Fibroblast of the conjunctiva (primary cell): ENCODE measurements at regions not wholly inside any gene's neighbourhood (a gene's known extent, or its start where the extent isn't known, plus 50 kb on each side); places are given as distances from the start of the nearest gene placed in this dataset.
"Not testable (repeated sequence)": the region's sequence is repeated elsewhere in the genome, so short reads cannot be mapped to it uniquely, and the experiment has no call there.

Experiments
- DNase-seq: peaks from one replicate; pipeline ENCODE4 v3.0.0-alpha.2; 2010; ENCODE audit warnings: low read depth

DNA sequence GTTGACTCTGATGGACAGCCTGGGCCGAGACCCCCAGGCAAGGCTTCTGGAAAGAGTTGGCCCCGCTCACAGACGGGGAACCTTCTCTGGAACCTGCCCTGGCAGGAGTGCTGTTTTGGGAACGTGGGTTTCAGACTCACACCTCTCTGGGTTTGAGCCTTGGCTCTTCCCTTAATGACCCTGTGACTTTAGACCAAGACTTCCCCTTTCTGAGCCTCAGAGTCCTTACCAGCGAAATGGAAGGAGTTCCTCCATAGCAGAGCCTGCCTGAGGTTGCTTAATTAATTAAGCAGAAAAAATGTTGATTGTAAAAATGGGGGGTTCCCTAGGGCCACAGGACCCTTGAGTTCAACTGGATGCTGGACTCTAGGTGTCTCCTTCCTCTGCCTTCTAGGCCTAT is 408.2 kb downstream of the SEC14L1 start:
- DNase-seq, result no peak

DNA sequence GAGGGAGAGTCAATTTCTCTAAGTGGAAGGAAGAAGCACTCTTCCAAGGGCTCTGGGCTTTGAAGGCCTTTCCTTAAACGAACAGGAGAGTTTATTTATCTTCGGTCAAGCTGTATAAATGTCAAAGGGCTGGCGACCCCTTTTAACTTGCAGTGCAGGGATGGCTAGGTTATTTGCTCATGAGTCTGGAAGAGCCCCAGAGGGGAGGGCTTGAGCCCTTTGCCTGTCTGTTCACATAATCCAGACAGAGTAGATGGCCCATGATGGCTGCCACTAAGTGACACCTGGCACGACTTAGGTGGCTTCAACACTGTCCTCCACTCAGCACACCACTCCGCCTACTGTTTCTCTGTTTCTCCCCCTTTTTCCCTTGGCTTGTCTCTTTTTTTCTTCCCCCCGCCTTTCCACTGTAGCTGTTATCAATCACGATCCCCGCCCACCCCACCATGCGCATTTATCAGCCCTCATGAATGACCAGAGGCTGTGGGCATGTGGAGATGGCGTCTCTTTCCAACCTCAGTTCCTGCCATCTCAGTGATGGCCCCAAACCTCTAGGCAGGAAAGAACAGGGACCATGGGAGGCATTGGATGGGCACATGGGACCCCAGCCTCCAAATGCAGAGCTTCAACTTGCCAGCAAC is 408.7 kb upstream of the TNRC6C start:
- DNase-seq, result no peak

DNA sequence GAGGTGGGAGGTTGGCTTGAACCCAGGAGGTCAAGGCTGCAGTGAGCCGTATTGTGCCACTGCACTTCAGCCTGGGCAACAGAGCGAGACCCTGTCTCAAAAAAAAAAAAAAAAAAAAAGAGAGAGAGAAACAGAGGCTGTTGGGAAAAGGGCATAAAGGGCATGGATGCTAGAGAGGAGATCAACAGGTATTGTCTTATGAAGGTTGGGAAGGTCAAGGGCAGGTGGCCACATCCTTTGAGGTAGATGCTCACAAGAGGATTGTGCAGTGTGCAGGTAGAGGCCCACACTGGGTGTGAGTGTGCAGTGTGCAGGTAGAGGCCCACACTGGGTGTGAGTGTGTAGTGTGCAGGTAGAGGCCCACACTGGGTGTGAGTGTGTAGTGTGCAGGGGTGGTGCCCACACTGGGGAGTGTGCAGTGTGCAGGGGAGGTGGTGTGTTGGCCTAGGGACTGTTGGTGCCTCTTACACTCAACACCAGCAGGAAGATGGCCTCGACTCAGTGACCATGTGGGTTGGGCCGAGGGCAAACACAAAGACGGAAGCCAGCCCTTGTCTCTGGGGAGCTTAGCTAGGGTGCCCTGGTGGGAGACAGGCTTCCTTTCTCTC is 404.9 kb upstream of the TNRC6C start:
- no peak for DNase-seq

DNA sequence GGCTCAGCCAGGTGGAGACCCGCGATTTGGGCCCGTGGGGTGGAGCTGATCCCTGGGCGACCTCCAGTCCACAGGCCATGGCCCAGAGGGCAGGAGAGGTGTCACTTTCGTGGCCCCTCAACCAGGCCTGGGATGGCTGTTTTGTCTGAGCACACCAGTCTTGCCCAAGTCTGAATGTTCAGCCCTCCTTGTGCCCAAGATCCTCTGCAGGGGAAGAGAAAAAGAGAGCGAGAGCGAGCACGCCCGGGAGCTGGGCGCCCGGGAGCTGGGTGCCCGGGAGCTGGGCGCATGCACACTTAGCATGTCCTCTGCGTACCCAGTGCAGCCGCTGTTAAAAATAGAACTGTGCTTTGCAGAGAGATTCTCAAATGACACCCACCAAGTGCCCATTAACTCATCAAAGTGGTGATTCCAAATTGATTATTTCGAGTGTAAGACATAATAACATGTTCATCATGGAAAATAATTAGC is 403.3 kb upstream of the TNRC6C start:
- no peak for DNase-seq

DNA sequence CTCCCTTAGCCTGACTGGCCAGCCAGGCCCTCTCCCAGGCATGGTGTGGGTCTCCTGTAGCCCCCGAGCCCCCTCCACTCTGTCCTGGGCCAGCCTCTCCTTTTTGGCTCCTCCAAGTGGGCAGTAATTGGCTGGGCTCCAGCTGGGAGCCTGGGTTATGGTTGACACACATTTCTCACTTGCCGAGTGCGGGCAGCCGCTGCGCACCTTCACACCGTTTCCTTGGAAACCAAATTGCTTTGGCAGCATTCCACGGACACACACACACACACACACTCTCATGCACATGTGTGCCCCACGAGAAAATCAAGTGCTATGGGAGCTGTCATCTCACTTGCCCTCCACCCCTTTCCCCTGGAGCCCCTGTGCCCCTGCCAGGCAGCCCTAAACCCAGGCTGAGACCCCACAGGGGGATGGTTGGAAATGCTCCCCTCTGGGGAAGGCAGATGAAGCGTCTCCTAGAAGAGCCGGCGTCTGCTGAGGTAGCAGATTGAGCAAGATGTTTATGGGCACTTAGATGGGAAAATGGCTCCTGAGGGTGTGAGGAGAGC is 402.7 kb upstream of the TNRC6C start:
- DNase-seq, result no peak

- no peak for DNase-seq
Observed at GRCh38 chr17:77556383-77557061, 402.0 kb upstream of the TNRC6C start.

DNA sequence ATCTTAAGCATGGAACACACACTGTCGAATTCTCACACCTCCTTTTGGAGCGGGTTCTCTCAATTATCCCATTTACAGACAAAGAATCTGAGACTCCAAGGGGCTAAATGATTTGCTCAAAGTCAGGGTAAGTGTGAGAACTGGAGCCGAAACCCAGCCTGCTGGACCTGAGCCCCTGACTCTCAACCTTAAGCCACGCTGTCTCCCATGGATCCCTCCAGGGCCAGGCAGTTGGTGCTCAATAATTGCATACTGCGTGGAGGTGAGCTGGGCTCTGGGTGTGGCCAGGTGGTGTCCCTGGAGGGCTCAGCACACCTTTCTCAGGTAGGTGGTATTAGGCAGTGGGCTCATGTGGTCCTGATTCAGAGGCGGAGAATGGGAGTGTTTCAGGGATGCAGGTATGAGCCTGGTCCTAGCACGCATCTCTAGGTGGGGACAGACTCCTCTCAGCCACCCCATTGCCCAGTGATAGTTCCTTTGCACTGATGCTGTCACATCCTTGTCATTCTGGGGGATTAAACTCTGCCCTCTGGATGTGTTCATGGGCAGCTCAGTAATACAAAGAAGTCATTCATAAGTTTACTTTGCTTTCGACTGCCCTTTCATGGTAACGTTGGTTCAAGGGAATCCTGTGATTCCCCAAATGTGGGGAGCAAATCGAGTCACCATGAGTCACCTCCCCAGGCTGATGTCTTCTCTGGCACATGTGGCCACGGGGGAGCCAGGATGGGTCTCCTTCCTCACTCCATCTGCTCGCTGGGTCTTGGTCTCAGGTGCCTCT is 399.5 kb upstream of the TNRC6C start:
- no peak for DNase-seq

DNA sequence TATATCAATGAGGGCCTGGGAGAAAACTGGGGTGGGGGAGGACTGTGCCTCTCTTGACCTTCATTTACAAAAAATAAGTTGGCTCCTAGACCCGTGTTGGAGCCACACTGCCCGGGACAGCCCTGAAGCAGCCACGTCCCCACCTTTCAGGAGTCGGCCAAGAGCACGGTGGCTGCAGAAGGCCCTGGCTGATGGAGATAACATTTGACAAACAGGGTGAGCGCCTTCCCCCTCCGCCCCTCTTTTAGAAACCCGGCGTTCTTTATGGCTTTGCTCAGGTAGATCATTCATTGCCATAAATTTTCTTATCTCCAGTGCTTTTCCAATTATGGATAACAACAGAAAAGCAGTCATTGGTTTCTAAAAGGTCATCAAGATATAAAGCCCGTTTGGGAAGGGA is 398.1 kb upstream of the TNRC6C start:
- no peak for DNase-seq

- DNase-seq, result no peak
Observed at GRCh38 chr17:77560841-77561240, 397.7 kb upstream of the TNRC6C start.

DNA sequence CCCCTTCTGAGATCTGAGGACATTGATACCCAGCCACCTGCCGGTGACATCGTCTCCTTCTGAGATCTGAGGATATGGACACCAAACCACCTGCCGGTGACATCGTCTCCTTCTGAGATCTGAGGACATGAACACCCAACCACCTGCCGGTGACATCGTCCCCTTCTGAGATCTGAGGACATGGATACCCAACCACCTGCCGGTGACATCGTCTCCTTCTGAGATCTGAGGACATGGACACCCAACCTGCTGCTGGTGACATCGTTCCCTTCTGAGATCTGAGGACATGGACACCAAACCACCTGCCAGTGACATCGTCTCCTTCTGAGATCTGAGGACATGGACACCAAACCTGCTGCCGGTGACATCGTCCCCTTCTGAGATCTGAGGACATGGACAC is 396.1 kb upstream of the TNRC6C start:
- not testable (repeated sequence) for DNase-seq

DNA sequence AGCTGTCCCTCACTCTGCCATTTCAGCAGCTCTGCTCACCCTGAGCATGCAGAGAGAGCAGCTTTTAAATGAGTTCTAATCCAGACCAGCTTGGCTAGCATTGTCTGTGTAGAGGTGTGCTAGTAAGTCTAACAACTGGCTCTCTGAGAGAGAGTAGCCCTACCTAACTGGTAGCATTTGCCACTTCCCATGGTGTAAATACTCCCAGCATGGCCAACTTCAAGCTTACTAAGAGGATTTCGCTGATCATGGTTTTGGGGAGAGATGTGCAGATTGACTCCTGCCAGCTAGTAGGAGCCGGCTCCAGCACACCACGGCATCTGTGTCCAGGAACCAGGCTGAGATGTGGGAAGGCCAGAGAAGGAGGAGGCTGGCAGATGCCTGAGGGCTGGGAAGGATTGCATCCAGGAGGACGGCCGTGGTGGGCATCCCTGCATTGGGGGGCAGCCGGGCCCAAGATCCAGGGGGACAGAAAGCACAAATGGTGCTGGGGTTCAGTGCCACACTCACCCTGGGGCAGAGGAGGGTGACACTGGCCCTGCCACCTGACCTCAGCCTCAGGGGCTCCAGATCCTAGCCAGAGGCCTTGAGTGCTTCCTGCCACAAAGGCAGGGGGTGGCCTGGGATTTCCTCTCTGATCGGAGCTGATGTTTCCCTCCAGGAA is 394.9 kb upstream of the TNRC6C start:
- no peak for DNase-seq

GRCh38 chr17:77564278-77564920 is 394.1 kb upstream of the TNRC6C start:
- no peak for DNase-seq

- DNase-seq, result no peak
Observed at GRCh38 chr17:77565166-77565565, 393.3 kb upstream of the TNRC6C start.

GRCh38 chr17:77566151-77566550 is 392.4 kb upstream of the TNRC6C start:
- no peak for DNase-seq

- DNase-seq, result no peak
Observed at GRCh38 chr17:77566566-77567138, 391.9 kb upstream of the TNRC6C start.

DNA sequence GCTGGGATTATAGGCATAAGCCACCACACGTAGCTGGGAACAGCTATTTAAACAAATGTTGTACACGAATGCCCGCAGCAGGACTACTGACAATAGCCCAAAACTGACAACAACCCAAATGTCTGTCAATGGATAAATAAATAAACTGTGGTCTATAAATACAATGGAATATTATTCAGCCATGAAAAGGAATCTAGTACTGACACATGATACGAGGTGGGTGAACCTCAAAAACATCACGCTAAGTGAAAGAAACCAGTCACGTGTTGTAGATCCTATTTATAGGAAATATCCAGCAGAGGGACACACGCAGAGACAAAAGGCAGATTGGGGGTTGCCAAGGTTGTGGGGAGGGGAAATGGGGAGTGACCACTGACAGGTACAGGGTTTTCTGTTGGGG is 390.0 kb upstream of the TNRC6C start:
- DNase-seq, result no peak

GRCh38 chr17:77569846-77570564 is 388.5 kb upstream of the TNRC6C start:
- no peak for DNase-seq

- no peak for DNase-seq
Observed at GRCh38 chr17:77570565-77570898, 388.0 kb upstream of the TNRC6C start.

DNA sequence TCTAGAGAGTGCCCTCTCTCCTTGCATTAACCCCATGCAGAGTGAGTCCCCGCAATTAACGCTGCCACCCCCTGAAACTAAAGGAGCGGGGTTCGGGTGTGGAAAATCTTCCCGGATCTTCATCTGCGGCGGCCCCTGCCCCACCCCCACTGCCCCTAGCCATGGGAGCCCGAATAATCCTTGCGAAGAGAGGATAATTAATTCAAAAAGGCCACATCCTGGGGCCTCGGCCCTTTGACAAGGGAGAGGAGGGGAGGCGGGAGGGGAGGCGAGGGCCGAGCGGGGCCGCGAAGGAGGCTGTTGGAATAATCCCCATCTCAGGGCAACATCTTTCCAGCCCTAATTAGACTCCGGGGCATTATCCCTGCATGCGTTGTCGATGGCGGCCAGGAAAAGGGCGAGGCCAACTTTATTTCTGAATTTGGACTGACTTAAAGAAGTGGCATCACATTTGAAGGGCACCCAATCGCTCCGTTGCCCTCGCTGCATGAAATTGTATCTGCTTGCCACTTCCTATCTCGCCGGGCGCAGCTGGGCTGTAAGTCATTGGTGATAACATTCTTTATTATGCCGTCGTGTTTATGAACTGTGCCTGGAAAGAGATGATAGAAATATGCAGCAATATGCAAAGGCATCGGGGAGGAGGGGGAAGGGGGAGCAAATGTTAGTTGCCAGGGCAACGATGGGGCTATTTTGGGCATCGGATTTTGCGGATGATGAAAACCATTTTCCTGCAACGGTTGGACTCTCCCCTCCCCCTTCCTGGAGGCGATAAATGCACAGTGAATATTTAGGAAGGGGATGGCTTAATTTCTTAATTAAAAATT is 387.1 kb upstream of the TNRC6C start:
- DNase-seq, result no peak
